Gastroesophageal sphincter (tissue), 4 donors: ENCODE measurements at regions not wholly inside any gene's neighbourhood (a gene's known extent, or its start where the extent isn't known, plus 50 kb on each side); places are given as distances from the start of the nearest gene placed in this dataset.

Experiments
- ATAC-seq: fragments of 150-250 bp; one replicate; pipeline ENCODE4 v1.9.1; 2016; ENCODE audit warnings: mild to moderate bottlenecking, moderate library complexity
- H3K27ac ChIP-seq, 4 donors: fragments of 200-600 bp; sonication (generic) in 3 of 4; 1 replicate in 3 of 4; 2 replicates in 1 of 4; pipeline ENCODE4 v1.5.1; 2016 to 2019
- H3K27me3 ChIP-seq: fragments of 200-600 bp; sonication (generic); one replicate; pipeline ENCODE4 v1.5.1; 2019
- H3K36me3 ChIP-seq, 2 donors: fragments of 200-600 bp; sonication (generic); one replicate each; pipeline ENCODE4 v1.5.1; 2019; ENCODE audit warnings: control low read depth in 1 of 2
- H3K4me1 ChIP-seq, 3 donors: fragments of 200-600 bp; sonication (generic); 1 replicate in 2 of 3; 2 replicates in 1 of 3; pipeline ENCODE4 v1.5.1; 2016 to 2019; ENCODE audit warnings: control low read depth in 2 of 3
- H3K4me3 ChIP-seq, 2 donors: fragments of 200-600 bp; sonication (generic); one replicate each; pipeline ENCODE4 v1.5.1; 2019; ENCODE audit warnings: mild to moderate bottlenecking in 1 of 2, moderate library complexity in 1 of 2
- H3K9me3 ChIP-seq, 3 donors: fragments of 200-600 bp; sonication (generic); one replicate each; pipeline ENCODE4 v1.5.1; 2017 to 2019; ENCODE audit warnings: control low read depth in 2 of 3
- EP300 ChIP-seq: sonication (generic); formaldehyde crosslinking; IDR thresholded peaks from one replicate; pipeline ENCODE4 v1.6.1; 2017; ENCODE audit warnings: antibody characterized with exemption, mild to moderate bottlenecking
- POLR2A ChIP-seq, 2 donors: fragments of 450-650 bp; IDR thresholded peaks; one replicate each; pipeline ENCODE4 v1.6.1; 2017; ENCODE audit warnings: antibody characterized with exemption in 2 of 2, mild to moderate bottlenecking in 2 of 2, moderate library complexity in 1 of 2
- POLR2AphosphoS5 ChIP-seq: sonication (generic); formaldehyde crosslinking; IDR thresholded peaks from one replicate; pipeline ENCODE4 v1.6.1; 2017; ENCODE audit warnings: antibody characterized with exemption
- WGBS, 2 donors: methylation state at CpG; one replicate each; pipeline ENCODE4 v1.1.5; 2018; ENCODE audit warnings: low coverage in 1 of 2; 5-methylcytosine and 5-hydroxymethylcytosine counted together
- TF ChIP-seq, protein P1 (sequence below), 4 experiments: fragments of 200-600 bp in 2 of 4; fragments of 450-650 bp in 2 of 4; sonication (generic) in 1 of 4; IDR thresholded peaks; one replicate each; pipeline ENCODE4 v1.5.1; 2017 to 2019; ENCODE audit warnings: antibody characterized with exemption in 4 of 4, mild to moderate bottlenecking in 2 of 4, moderate library complexity in 2 of 4

DNA sequence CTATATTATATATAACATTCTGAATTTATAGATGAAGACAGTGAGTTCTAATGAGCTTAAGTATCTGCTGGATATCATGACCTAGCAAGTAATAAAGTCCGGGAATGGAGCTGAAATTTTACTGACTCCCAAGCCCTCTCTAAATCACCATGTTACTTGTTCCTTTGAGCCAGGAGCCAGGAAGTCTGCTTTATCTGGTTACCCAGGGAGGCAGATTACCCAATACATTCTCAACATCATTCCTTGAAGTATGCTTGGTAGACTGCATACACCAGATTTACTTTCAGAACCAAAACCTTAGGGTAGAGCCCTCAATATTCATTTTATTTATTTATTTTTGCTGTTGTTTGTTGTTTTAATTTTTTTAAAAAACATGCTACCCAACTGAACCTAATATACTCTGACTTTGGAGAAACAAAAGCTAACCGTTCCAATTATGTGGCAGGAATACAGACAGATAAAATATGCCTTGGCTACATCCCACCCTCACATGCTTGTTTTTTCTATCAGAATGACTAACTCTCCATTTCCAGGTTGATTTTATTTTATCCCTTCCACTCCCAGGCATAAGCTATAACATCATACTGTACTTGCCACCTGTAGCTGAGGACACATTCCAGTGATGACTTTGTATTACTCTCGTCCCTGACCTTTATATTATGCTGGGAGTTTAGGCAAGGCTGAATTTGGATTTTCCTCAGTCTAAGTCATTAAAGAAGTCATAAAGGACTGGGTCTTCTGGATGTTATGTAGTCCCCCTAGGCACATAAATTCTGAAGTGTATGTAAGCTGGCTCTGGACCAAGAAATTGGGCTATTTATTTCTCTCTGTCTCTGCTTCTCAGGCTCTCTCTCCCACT lies 82.0 kb downstream of the YIPF5 start:
- 61 to 64% methylated on average over 3 of the region's 3 CpGs for WGBS, 2 donors
- H3K27me3 ChIP-seq, result no peaks in the 10 kb centered on the region
- no peak for ATAC-seq

DNA sequence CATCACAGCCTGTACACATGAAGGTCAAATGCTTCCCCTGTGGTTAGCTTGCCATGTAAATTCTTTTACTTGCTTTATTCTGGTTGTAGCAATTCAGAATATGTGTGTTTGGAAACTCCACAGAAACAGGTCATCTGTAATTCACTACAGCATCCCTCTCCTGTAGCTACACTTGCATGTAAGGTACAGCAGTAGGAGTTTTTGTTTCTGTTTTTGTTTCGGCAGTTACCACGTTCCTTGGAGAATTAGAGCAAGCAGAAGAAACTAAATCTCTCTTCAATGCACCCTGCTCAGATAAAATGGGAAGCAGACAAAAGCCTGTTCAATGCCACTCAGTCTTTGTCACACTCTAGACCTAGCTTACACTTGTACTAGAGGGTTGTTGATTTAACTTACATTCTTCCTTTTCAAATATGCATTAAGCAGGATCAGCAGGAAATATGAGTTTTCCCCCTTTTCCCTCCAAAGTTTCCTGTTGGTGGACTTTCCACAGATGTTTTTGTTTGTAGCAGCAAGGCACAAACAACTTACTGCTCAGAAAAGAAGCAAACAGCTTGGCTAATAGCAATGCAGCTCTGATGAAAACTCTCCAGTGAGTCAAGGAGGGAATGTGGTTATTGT lies 80.9 kb downstream of the YIPF5 start:
- no peak for ATAC-seq
- Histone ChIP-seq H3K36me3 (no peaks in the 10 kb centered on the region), H3K27ac (no peak overlapping the region), H3K27me3 (no peaks in the 10 kb centered on the region), H3K9me3 (no peaks in the 10 kb centered on the region), H3K4me1 (peaks cover 0 to 11% (median 0%) of the 10 kb centered on the region in 3 donors), H3K4me3 (no peak overlapping the region)
- WGBS, 2 donors, result 6 to 21% methylated on average over 2 of the region's 2 CpGs
- TF ChIP-seq EP300, result no peak
- TF ChIP-seq POLR2A (IDR thresholded peaks at IDR 0.05), result no peak
- TF ChIP-seq, protein P1, sequence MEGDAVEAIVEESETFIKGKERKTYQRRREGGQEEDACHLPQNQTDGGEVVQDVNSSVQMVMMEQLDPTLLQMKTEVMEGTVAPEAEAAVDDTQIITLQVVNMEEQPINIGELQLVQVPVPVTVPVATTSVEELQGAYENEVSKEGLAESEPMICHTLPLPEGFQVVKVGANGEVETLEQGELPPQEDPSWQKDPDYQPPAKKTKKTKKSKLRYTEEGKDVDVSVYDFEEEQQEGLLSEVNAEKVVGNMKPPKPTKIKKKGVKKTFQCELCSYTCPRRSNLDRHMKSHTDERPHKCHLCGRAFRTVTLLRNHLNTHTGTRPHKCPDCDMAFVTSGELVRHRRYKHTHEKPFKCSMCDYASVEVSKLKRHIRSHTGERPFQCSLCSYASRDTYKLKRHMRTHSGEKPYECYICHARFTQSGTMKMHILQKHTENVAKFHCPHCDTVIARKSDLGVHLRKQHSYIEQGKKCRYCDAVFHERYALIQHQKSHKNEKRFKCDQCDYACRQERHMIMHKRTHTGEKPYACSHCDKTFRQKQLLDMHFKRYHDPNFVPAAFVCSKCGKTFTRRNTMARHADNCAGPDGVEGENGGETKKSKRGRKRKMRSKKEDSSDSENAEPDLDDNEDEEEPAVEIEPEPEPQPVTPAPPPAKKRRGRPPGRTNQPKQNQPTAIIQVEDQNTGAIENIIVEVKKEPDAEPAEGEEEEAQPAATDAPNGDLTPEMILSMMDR (IDR thresholded peaks at IDR 0.05), result no peak
- no peak for TF ChIP-seq POLR2AphosphoS5

More for the DNA sequence above, 82.0 kb downstream of the YIPF5 start:
- Histone ChIP-seq H3K9me3 (no peaks in the 10 kb centered on the region), H3K27ac (no peak overlapping the region), H3K4me1 (peaks cover 0 to 11% (median 0%) of the 10 kb centered on the region in 3 donors), H3K36me3 (no peaks in the 10 kb centered on the region), H3K4me3 (no peak overlapping the region)
- TF ChIP-seq, protein P1 (IDR thresholded peaks at IDR 0.05), result no peak
- TF ChIP-seq EP300, result no peak
- TF ChIP-seq POLR2AphosphoS5, result no peak
- no peak for TF ChIP-seq POLR2A (IDR thresholded peaks at IDR 0.05)

DNA sequence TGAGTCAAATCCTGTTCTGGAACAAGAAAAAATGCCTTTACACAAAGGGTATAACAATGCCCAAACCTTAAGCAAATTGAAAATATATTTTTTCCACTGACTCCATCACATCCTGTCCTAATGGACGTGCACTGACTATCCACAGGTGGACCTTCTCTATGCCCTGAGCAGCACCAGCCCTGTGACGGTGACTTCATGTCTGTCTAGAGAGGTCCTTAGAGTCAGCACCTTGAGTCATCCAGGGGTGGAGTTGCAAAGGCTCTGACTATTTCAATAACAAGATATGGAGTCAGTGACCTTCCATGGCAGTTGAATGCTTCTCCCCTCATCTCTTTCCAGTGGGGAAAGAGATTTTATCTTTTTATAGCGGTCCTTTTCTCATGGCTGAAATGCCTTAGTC lies 78.0 kb downstream of the YIPF5 start:
- TF ChIP-seq POLR2A (IDR thresholded peaks at IDR 0.05), result no peak
- TF ChIP-seq, protein P1 (IDR thresholded peaks at IDR 0.05), result no peak
- TF ChIP-seq EP300, result no peak
- no peak for TF ChIP-seq POLR2AphosphoS5
- H3K36me3 ChIP-seq, result no peaks in the 10 kb centered on the region
- no peak overlapping the region for H3K4me3 ChIP-seq
- WGBS, 2 donors, result 79 to 88% methylated on average over 2 to 3 of the region's 3 CpGs
- no peak for ATAC-seq
- H3K27me3 ChIP-seq, result no peaks in the 10 kb centered on the region
- peaks cover 0 to 11% (median 0%) of the 10 kb centered on the region in 3 donors for H3K4me1 ChIP-seq
- no peak overlapping the region for H3K27ac ChIP-seq
- H3K9me3 ChIP-seq, result peaks cover 0 to 12% (median 0%) of the 10 kb centered on the region in 3 donors

GRCh38 chr5:144093400-144093799 lies 77.1 kb downstream of the YIPF5 start:
- Histone ChIP-seq H3K9me3 (peaks cover 0 to 12% (median 0%) of the 10 kb centered on the region in 3 donors), H3K4me1 (peaks cover 0 to 11% (median 0%) of the 10 kb centered on the region in 3 donors), H3K4me3 (no peak overlapping the region), H3K27me3 (no peaks in the 10 kb centered on the region), H3K36me3 (no peaks in the 10 kb centered on the region), H3K27ac (no peak overlapping the region)
- TF ChIP-seq, protein P1 (IDR thresholded peaks at IDR 0.05), result no peak
- TF ChIP-seq POLR2A (IDR thresholded peaks at IDR 0.05) (no peak), POLR2AphosphoS5 (no peak)
- ATAC-seq, result no peak
- WGBS, 2 donors, result 86 to 94% methylated on average over 2 to 3 of the region's 3 CpGs
